Karpas-422 (cell line): ENCODE measurements at regions not wholly inside any gene's neighbourhood (a gene's known extent, or its start where the extent isn't known, plus 50 kb on each side); places are given as distances from the start of the nearest gene placed in this dataset.

Experiments used
- DNase-seq: peaks from one replicate; pipeline ENCODE4 v3.0.0-alpha.2; 2015
- H2AFZ ChIP-seq: fragments of 200-600 bp; sonication (generic); 2 replicates; pipeline ENCODE4 v1.6.1; 2014; ENCODE audit warnings: antibody characterized with exemption, low read length, mixed read lengths
- H3K27ac ChIP-seq: fragments of 200-600 bp; sonication (generic); 2 replicates; pipeline ENCODE4 v1.5.1; 2014; ENCODE audit warnings: mild to moderate bottlenecking, low read length, moderate library complexity
- H3K27me3 ChIP-seq: fragments of 200-600 bp; sonication (generic); 2 replicates; pipeline ENCODE4 v1.6.1; 2014; ENCODE audit warnings: low read length, mixed read lengths
- H3K36me3 ChIP-seq: fragments of 200-600 bp; sonication (generic); 2 replicates; pipeline ENCODE4 v1.6.1; 2014; ENCODE audit warnings: low read length, mixed read lengths; ENCODE audit not compliant: insufficient read depth
- H3K4me1 ChIP-seq: fragments of 200-600 bp; sonication (generic); 2 replicates; pipeline ENCODE4 v1.6.1; 2014; ENCODE audit warnings: mild to moderate bottlenecking, low read length, mixed read lengths
- H3K4me2 ChIP-seq: fragments of 200-600 bp; sonication (generic); 2 replicates; pipeline ENCODE4 v1.6.1; 2014; ENCODE audit warnings: low read length, low read depth, mild to moderate bottlenecking; ENCODE audit not compliant: poor library complexity, severe bottlenecking
- H3K4me3 ChIP-seq: fragments of 200-600 bp; sonication (generic); 2 replicates; pipeline ENCODE4 v1.5.1; 2014; ENCODE audit warnings: mild to moderate bottlenecking, antibody characterized with exemption, low read length, mixed read lengths
- H3K79me2 ChIP-seq: fragments of 200-600 bp; sonication (generic); 2 replicates; pipeline ENCODE4 v1.6.1; 2014; ENCODE audit warnings: mild to moderate bottlenecking, low read length, mixed read lengths
- H3K9ac ChIP-seq: fragments of 200-600 bp; sonication (generic); 2 replicates; pipeline ENCODE4 v1.6.0; 2014; ENCODE audit warnings: low read length
- H3K9me2 ChIP-seq: fragments of 200-600 bp; sonication (generic), shearing (Covaris generic); replicated peaks from 2 replicates; pipeline ENCODE4 v1.6.0; 2014; ENCODE audit warnings: mild to moderate bottlenecking, low read length, moderate library complexity; ENCODE audit not compliant: insufficient read depth
- H3K9me3 ChIP-seq: fragments of 300-700, 200-600 bp; sonication (generic); 2 replicates; pipeline ENCODE4 v1.6.1; 2014; ENCODE audit warnings: low read length, mixed read lengths
- H4K20me1 ChIP-seq: fragments of 200-600 bp; sonication (generic); 2 replicates; pipeline ENCODE4 v1.6.1; 2014; ENCODE audit warnings: mild to moderate bottlenecking, antibody characterized with exemption, low read length, low read depth; ENCODE audit not compliant: insufficient read depth

DNA sequence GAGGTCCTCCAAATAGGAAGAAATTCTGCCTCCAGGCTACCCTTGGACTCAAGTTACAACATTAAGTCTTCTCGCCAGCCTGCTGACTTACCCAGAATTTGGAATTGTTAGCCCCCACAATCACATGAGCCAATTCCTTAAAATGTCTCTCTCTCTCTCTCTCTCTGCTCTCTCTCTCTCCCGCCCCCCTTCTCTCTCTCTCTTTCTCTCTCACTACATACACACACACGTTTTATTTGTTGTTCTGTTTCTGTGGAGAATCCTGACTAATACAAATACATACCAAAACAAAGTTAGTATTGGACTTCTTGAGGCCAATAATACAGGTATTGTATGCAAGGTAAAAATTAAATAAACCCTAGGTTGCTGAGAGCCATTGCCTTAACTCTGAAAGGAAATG is 72.1 kb downstream of the TNFSF18 start:
- no peak overlapping the region for H3K4me2 ChIP-seq
- DNase-seq = no peak
- no peaks in the 10 kb centered on the region for H4K20me1 ChIP-seq
- no peak overlapping the region for H2AFZ ChIP-seq
- no peaks in the 10 kb centered on the region for H3K27me3 ChIP-seq
- no peaks in the 10 kb centered on the region for H3K79me2 ChIP-seq
- H3K9me2 ChIP-seq = no peaks in the 10 kb centered on the region
- no peaks in the 10 kb centered on the region for H3K4me1 ChIP-seq
- no peaks in the 10 kb centered on the region for H3K9me3 ChIP-seq
- no peak overlapping the region for H3K4me3 ChIP-seq
- no peaks in the 10 kb centered on the region for H3K36me3 ChIP-seq
- no peak overlapping the region for H3K9ac ChIP-seq
- no peak overlapping the region for H3K27ac ChIP-seq

DNA sequence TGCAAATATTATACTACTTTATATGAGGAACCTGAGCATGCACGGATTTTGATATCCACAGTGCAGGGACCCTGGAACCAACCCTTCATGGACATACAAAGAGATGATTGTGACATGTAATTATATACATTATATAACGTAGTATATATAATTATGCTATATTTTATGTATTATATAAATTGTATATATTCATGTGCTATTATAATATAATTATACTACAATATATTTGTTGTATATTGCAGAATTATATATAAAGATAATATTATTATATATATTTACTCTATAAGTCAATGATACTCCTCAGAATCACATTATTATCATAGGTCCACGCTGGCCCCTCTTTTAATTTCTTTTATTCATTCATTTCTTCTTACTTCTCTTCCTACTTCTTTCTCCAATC is 70.9 kb downstream of the TNFSF18 start:
- Histone ChIP-seq H4K20me1 (no peaks in the 10 kb centered on the region), H3K4me2 (no peak overlapping the region), H3K79me2 (no peaks in the 10 kb centered on the region), H3K27ac (no peak overlapping the region), H3K9me3 (no peaks in the 10 kb centered on the region), H3K4me1 (no peaks in the 10 kb centered on the region), H3K9me2 (no peaks in the 10 kb centered on the region), H3K9ac (no peak overlapping the region), H3K4me3 (no peak overlapping the region), H2AFZ (no peak overlapping the region), H3K27me3 (no peaks in the 10 kb centered on the region), H3K36me3 (no peaks in the 10 kb centered on the region)
- no peak for DNase-seq

DNA sequence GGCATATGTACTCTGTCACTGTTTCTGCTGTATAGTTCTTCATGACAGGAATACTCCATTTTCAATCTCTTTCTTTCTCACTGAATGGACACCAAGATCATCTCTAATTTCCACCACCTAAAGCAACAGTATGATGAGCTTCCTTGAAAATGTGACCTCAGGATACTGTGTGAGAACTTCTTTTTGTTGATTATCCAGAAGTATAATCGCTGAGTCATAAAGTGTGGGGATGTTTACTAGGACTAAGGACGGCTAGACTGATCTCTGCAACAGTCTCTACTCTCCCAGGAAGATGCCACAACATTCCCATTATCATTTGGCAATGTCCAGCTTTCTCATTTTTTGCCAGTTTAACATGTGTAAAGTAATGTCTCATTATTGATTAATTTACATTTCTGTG is 70.3 kb downstream of the TNFSF18 start:
- H2AFZ ChIP-seq = no peak overlapping the region
- no peaks in the 10 kb centered on the region for H3K9me2 ChIP-seq
- H3K36me3 ChIP-seq = no peaks in the 10 kb centered on the region
- no peak for DNase-seq
- H3K79me2 ChIP-seq = no peaks in the 10 kb centered on the region
- no peak overlapping the region for H3K9ac ChIP-seq
- no peaks in the 10 kb centered on the region for H4K20me1 ChIP-seq
- H3K27ac ChIP-seq = no peak overlapping the region
- H3K4me2 ChIP-seq = no peak overlapping the region
- H3K4me3 ChIP-seq = no peak overlapping the region
- H3K9me3 ChIP-seq = no peaks in the 10 kb centered on the region
- no peaks in the 10 kb centered on the region for H3K27me3 ChIP-seq
- no peaks in the 10 kb centered on the region for H3K4me1 ChIP-seq

DNA sequence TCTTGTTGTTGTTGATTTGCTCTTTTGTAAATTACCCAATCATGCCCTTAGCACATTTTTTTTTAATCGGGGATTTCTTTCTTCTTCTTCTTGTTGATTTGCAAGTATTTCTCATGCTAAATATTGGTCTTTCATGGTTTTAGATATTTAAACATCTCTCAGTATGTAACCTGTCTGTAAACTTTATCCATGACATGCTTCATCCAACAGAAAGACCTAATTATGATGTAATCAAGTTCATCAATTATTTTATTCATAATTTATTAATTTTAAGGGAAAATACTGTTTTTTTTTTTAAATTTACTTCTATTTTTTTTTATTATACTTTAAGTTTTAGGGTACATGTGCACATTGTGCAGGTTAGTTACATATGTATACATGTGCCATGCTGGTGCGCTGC is 69.8 kb downstream of the TNFSF18 start:
- Histone ChIP-seq H3K27me3 (no peaks in the 10 kb centered on the region), H3K4me2 (no peak overlapping the region), H3K4me1 (no peaks in the 10 kb centered on the region), H3K4me3 (no peak overlapping the region), H3K9me2 (no peaks in the 10 kb centered on the region), H3K27ac (no peak overlapping the region), H4K20me1 (no peaks in the 10 kb centered on the region), H3K36me3 (no peaks in the 10 kb centered on the region), H3K9ac (no peak overlapping the region), H3K9me3 (no peaks in the 10 kb centered on the region), H3K79me2 (no peaks in the 10 kb centered on the region), H2AFZ (no peak overlapping the region)
- DNase-seq = no peak
